ENCODE measurements at regions not wholly inside any gene's neighbourhood (a gene's known extent, or its start where the extent isn't known, plus 50 kb on each side); places are given as distances from the start of the nearest gene placed in this dataset.

DNA sequence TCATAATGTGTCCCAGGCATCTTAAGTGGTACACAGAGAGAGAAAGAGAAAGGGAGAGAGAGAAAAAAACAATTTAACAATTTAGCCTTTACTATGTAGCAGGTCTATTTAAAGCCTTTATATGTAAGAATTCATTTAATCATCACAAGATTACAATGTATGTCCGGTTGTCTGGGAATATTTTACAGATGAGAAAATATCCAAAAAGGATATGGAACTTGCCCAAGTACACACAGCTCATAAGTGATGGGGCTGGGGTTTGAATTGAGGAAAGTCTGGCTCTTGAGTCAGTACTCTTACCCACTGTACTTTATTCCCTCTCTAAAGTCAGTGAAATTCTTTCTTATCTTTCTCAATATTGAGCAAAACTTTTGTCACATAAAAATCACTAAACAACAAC, 104.6 kb downstream of the LYPLAL1 start:
- TF ChIP-seq CEBPB (IDR thresholded peaks at IDR 0.05; ENCODE audit: low read depth, low read length) (no peak), EP300 (IDR thresholded peaks at IDR 0.05; ENCODE audit: borderline replicate concordance in 1 of 2, low read depth in 2 of 2, low read length in 2 of 2) (no peak), HDAC6 (IDR thresholded peaks at IDR 0.05; ENCODE audit: low read depth, low read length) (no peak), SUZ12 (IDR thresholded peaks at IDR 0.05; ENCODE audit: low read length) (no peak), POLR2A (IDR thresholded peaks at IDR 0.05; ENCODE audit: control extremely low read depth in 1 of 2, low read depth in 2 of 2, low read length in 2 of 2) (no peak), RFX5 (IDR thresholded peaks at IDR 0.05; ENCODE audit: borderline replicate concordance, low read depth, low read length) (no peak)
- TF ChIP-seq, protein P1, sequence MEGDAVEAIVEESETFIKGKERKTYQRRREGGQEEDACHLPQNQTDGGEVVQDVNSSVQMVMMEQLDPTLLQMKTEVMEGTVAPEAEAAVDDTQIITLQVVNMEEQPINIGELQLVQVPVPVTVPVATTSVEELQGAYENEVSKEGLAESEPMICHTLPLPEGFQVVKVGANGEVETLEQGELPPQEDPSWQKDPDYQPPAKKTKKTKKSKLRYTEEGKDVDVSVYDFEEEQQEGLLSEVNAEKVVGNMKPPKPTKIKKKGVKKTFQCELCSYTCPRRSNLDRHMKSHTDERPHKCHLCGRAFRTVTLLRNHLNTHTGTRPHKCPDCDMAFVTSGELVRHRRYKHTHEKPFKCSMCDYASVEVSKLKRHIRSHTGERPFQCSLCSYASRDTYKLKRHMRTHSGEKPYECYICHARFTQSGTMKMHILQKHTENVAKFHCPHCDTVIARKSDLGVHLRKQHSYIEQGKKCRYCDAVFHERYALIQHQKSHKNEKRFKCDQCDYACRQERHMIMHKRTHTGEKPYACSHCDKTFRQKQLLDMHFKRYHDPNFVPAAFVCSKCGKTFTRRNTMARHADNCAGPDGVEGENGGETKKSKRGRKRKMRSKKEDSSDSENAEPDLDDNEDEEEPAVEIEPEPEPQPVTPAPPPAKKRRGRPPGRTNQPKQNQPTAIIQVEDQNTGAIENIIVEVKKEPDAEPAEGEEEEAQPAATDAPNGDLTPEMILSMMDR (IDR thresholded peaks at IDR 0.05; ENCODE audit: control extremely low read depth in 1 of 3, insufficient read depth in 1 of 3, low read depth in 1 of 3, low read length in 3 of 3): no peak
